ENCODE measurements at regions not wholly inside any gene's neighbourhood (a gene's known extent, or its start where the extent isn't known, plus 50 kb on each side); places are given as distances from the start of the nearest gene placed in this dataset.
"Not testable (repeated sequence)": the region's sequence is repeated elsewhere in the genome, so short reads cannot be mapped to it uniquely, and the experiment has no call there.

DNA sequence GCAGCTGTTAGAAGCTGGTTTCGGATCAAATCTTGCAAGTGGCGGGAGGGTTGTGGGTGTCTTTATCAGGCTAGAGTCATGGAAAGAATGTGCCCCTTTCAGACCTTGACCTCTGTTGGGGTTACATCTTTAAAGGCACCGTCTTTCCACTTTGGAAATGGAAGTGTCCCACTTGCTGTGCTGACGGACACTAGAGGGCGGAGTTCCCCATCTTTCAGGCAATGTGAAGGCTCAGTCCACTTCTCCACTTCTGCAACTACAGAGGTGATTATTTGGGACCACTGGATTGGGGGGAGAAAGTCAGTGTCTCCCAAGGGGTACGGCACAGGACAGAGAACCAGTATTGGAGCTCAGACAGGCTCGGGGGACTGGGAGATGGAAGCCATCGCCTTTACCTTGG lies 3990.7 kb upstream of the TPTE start:
- H3K4me3 ChIP-seq (ENCODE audit: low read depth, low read length); H3K9me3 ChIP-seq (ENCODE audit: control insufficient read depth, insufficient read depth, low read depth, low read length); H3K4me1 ChIP-seq (ENCODE audit: control insufficient read depth, insufficient read depth, low read length); H3K36me3 ChIP-seq (ENCODE audit: control insufficient read depth, insufficient read depth, low read length); H3K27ac ChIP-seq (ENCODE audit: low read depth, low read length); H3K27me3 ChIP-seq (ENCODE audit: control insufficient read depth, insufficient read depth, low read length); H3K9ac ChIP-seq (ENCODE audit: low read length): not testable (repeated sequence)

DNA sequence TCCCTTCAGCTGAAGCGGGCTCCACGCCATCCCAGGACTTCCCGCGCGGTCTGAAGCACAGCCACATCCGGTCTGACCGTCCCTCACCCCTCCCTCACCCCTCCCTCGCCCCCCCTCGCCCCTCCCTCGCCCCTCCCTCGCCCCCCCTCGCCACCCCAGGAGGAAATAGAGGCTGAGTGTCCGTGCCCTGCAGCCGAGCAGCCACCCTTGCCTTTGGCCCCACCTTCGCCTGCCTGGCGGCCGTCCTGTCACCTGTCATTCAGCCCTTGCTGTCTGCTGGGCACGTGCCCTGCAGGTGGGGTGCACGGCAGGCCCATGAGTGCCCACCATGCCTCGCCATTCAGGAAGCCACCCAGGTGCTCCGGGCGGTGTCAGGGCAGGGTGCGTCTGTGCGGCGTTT lies 3988.1 kb upstream of the TPTE start:
- H3K27me3 ChIP-seq (ENCODE audit: control insufficient read depth, insufficient read depth, low read length); H3K9ac ChIP-seq (ENCODE audit: low read length); H3K4me1 ChIP-seq (ENCODE audit: control insufficient read depth, insufficient read depth, low read length); H3K27ac ChIP-seq (ENCODE audit: low read depth, low read length); H3K9me3 ChIP-seq (ENCODE audit: control insufficient read depth, insufficient read depth, low read depth, low read length); H3K4me3 ChIP-seq (ENCODE audit: low read depth, low read length); H3K36me3 ChIP-seq (ENCODE audit: control insufficient read depth, insufficient read depth, low read length): not testable (repeated sequence)

DNA sequence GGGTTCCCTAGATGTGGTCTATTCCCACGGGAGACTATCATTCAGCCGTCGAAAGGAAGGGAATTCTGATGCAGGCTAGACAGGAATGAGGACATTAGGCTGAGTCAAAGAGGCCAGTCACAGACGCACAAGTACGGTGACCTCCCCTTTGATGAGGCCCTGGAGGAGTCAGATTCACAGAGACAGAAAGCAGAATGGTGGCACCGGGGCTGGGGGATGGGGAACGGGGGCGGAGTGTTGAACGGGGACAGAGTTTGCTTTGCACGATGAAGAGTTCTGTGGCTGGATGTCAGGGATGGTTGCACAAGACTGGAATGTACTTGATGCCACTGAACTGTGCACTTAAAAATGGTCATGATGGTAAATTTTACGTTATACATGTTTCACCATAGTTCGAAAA lies 3983.1 kb upstream of the TPTE start:
- not testable (repeated sequence) for H3K27me3 ChIP-seq (ENCODE audit: control insufficient read depth, insufficient read depth, low read length); H3K36me3 ChIP-seq (ENCODE audit: control insufficient read depth, insufficient read depth, low read length); H3K27ac ChIP-seq (ENCODE audit: low read depth, low read length); H3K9me3 ChIP-seq (ENCODE audit: control insufficient read depth, insufficient read depth, low read depth, low read length); H3K4me3 ChIP-seq (ENCODE audit: low read depth, low read length); H3K9ac ChIP-seq (ENCODE audit: low read length); H3K4me1 ChIP-seq (ENCODE audit: control insufficient read depth, insufficient read depth, low read length)

GRCh38 chr21:6539688-6540087 lies 3981.7 kb upstream of the TPTE start:
- H3K9ac ChIP-seq (ENCODE audit: low read length); H3K4me3 ChIP-seq (ENCODE audit: low read depth, low read length); H3K27ac ChIP-seq (ENCODE audit: low read depth, low read length); H3K4me1 ChIP-seq (ENCODE audit: control insufficient read depth, insufficient read depth, low read length); H3K27me3 ChIP-seq (ENCODE audit: control insufficient read depth, insufficient read depth, low read length); H3K9me3 ChIP-seq (ENCODE audit: control insufficient read depth, insufficient read depth, low read depth, low read length); H3K36me3 ChIP-seq (ENCODE audit: control insufficient read depth, insufficient read depth, low read length): not testable (repeated sequence)

- H3K4me3 ChIP-seq (ENCODE audit: low read depth, low read length); H3K9ac ChIP-seq (ENCODE audit: low read length); H3K27me3 ChIP-seq (ENCODE audit: control insufficient read depth, insufficient read depth, low read length); H3K4me1 ChIP-seq (ENCODE audit: control insufficient read depth, insufficient read depth, low read length); H3K36me3 ChIP-seq (ENCODE audit: control insufficient read depth, insufficient read depth, low read length); H3K27ac ChIP-seq (ENCODE audit: low read depth, low read length); H3K9me3 ChIP-seq (ENCODE audit: control insufficient read depth, insufficient read depth, low read depth, low read length): not testable (repeated sequence)
Observed at GRCh38 chr21:6541036-6541435, 3980.3 kb upstream of the TPTE start.

DNA sequence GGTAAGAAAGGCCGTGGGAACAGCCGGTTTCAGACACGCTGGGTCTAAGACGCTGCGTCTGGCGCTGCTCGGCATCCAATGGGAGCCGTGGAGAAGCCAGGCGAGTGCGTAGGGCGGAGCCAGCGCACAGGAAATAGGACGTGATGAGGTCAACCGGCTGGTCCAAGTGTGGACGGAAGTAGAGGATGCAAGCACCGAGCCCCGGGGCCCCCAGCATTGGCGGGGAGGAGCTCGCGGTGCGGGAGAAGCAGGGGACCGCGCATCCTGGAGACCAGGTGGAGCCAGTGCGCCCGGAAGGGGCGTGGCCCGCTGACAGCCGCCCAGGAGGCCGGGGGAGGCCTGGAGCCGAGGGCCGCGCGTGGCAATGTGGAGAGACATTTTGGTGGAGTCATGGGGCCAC lies 3976.1 kb upstream of the TPTE start:
- not testable (repeated sequence) for H3K9ac ChIP-seq (ENCODE audit: low read length); H3K9me3 ChIP-seq (ENCODE audit: control insufficient read depth, insufficient read depth, low read depth, low read length); H3K27ac ChIP-seq (ENCODE audit: low read depth, low read length); H3K27me3 ChIP-seq (ENCODE audit: control insufficient read depth, insufficient read depth, low read length); H3K4me3 ChIP-seq (ENCODE audit: low read depth, low read length); H3K36me3 ChIP-seq (ENCODE audit: control insufficient read depth, insufficient read depth, low read length); H3K4me1 ChIP-seq (ENCODE audit: control insufficient read depth, insufficient read depth, low read length)

DNA sequence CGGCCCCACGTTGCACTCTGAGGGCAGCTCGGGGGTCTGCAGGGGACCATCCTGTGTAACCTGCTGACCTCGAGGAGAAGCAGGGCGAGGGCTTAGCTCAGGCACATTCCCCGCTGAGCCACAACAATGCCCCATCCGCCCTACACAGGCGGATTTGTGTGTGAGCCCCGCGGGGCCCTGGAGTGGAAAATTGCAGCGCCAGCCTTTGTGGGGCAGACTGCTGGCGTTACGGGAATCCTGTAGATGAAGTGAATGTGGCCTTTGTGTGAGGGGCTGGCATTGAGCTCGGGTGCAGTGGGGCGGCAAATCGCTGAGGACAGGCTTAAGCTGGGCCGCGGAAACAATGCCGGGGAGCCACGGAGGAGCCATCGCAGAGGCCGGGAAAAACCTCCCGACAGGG lies 3970.3 kb upstream of the TPTE start:
- H3K27me3 ChIP-seq (ENCODE audit: control insufficient read depth, insufficient read depth, low read length); H3K27ac ChIP-seq (ENCODE audit: low read depth, low read length); H3K36me3 ChIP-seq (ENCODE audit: control insufficient read depth, insufficient read depth, low read length); H3K4me1 ChIP-seq (ENCODE audit: control insufficient read depth, insufficient read depth, low read length); H3K9ac ChIP-seq (ENCODE audit: low read length); H3K4me3 ChIP-seq (ENCODE audit: low read depth, low read length); H3K9me3 ChIP-seq (ENCODE audit: control insufficient read depth, insufficient read depth, low read depth, low read length): not testable (repeated sequence)

DNA sequence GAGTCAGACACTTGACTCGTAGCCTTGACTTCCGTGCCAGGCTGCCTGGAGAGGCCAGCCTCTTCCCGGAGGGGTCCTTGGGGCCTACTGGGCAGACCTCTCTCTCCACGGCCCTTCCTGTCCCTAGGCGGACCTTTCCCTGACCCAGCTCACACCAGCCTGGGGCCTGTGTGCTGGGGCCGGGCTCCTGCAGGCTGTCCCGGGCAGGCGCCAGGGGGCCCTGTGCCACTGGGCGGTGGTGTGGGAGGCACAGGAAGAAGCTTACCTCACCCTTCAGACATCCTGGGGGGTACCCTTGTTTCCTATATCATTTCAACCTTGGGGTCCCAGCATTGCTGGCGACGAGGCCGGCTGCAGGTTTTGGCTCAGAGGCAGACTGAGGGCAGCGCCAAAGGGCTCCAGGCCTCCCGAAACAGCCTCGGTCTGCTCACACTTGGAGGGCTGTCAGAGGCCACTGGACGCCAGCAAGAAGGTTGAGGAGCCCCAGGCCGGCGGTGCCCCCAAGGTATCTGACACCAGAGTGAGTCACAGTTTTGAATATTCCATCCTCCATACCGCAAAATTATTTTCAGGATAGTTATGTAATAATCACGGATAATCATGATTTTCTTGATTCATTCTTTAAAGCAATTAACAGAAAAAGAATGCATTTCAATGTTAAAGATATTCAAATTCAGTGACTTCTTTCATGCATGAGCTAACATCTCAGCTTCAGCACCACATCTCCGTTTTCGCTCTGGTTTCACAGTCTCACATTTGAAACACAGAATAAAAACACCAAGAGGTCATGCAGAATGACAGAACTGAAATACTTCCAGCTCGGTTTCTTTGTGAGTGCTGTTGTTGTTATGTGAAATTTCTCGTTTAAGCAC lies 3967.6 kb upstream of the TPTE start:
- not testable (repeated sequence) for H3K4me3 ChIP-seq (ENCODE audit: low read depth, low read length); H3K36me3 ChIP-seq (ENCODE audit: control insufficient read depth, insufficient read depth, low read length); H3K9me3 ChIP-seq (ENCODE audit: control insufficient read depth, insufficient read depth, low read depth, low read length); H3K4me1 ChIP-seq (ENCODE audit: control insufficient read depth, insufficient read depth, low read length); H3K9ac ChIP-seq (ENCODE audit: low read length); H3K27ac ChIP-seq (ENCODE audit: low read depth, low read length); H3K27me3 ChIP-seq (ENCODE audit: control insufficient read depth, insufficient read depth, low read length)

- H3K9me3 ChIP-seq (ENCODE audit: control insufficient read depth, insufficient read depth, low read depth, low read length); H3K9ac ChIP-seq (ENCODE audit: low read length); H3K36me3 ChIP-seq (ENCODE audit: control insufficient read depth, insufficient read depth, low read length); H3K4me3 ChIP-seq (ENCODE audit: low read depth, low read length); H3K27me3 ChIP-seq (ENCODE audit: control insufficient read depth, insufficient read depth, low read length); H3K27ac ChIP-seq (ENCODE audit: low read depth, low read length); H3K4me1 ChIP-seq (ENCODE audit: control insufficient read depth, insufficient read depth, low read length): not testable (repeated sequence)
Observed at GRCh38 chr21:6554377-6554864, 3967.0 kb upstream of the TPTE start.

DNA sequence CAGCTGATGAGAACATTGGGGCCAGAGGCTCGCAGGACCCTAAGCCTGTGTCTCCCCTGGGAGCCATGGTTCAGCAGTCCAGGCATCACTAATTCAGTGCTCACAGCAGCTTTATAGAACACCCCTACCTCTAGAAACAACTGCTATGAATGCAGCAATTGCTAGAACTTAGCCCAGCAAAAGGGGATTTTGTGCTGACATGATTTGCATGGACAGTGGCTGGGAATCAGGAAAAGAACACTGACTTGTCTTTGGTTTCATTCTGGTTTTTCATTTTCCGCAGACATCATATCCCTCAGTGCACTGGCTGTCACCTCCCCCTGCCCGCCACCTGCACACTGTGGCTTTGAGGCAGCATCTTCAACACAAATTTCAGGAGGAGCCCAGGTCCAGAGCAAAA lies 3964.9 kb upstream of the TPTE start:
- not testable (repeated sequence) for H3K27me3 ChIP-seq (ENCODE audit: control insufficient read depth, insufficient read depth, low read length); H3K27ac ChIP-seq (ENCODE audit: low read depth, low read length); H3K9ac ChIP-seq (ENCODE audit: low read length); H3K36me3 ChIP-seq (ENCODE audit: control insufficient read depth, insufficient read depth, low read length); H3K4me1 ChIP-seq (ENCODE audit: control insufficient read depth, insufficient read depth, low read length); H3K4me3 ChIP-seq (ENCODE audit: low read depth, low read length); H3K9me3 ChIP-seq (ENCODE audit: control insufficient read depth, insufficient read depth, low read depth, low read length)

DNA sequence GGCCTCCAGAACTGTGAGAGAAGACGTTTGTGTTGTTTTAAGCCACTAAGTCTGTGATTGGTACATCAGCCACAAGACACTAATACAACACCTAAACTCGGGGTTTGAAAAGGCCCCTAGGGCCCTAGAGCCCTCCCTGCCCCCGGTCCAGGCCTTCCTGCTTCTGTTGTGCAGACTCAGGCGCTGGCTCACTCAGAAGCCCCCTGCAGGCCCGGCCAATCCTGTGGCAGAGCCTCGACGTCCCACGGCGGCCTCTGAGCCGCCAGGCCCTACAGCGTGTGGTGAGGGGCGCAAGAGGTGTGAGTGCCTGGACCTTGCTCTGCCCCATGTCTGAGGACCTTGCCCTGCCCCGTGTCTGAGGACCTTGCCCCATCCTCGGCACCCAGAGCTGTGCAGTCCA lies 3964.0 kb upstream of the TPTE start:
- not testable (repeated sequence) for H3K27ac ChIP-seq (ENCODE audit: low read depth, low read length); H3K27me3 ChIP-seq (ENCODE audit: control insufficient read depth, insufficient read depth, low read length); H3K4me1 ChIP-seq (ENCODE audit: control insufficient read depth, insufficient read depth, low read length); H3K9ac ChIP-seq (ENCODE audit: low read length); H3K9me3 ChIP-seq (ENCODE audit: control insufficient read depth, insufficient read depth, low read depth, low read length); H3K36me3 ChIP-seq (ENCODE audit: control insufficient read depth, insufficient read depth, low read length); H3K4me3 ChIP-seq (ENCODE audit: low read depth, low read length)

DNA sequence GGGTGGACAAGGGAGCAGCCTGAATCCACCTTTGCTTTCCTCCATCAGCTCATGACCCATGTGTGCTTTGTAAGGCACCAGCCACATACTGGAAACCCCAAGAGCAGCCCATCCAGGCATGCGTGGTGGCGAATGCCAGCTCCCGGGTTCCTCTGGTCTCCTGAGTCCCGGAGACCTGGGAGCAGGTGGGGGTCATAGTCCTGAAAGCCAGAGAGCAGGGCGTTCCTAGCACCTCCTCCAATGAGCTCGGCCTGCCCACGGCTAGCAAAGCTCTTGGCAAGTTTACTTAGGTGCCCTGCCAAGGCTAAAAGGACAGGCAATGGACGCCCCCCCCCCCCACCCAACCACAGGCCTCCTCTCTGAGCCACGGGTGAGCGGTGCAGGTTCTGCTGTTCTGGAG lies 3960.2 kb upstream of the TPTE start:
- H3K9me3 ChIP-seq (ENCODE audit: control insufficient read depth, insufficient read depth, low read depth, low read length); H3K9ac ChIP-seq (ENCODE audit: low read length); H3K4me1 ChIP-seq (ENCODE audit: control insufficient read depth, insufficient read depth, low read length); H3K4me3 ChIP-seq (ENCODE audit: low read depth, low read length); H3K27me3 ChIP-seq (ENCODE audit: control insufficient read depth, insufficient read depth, low read length); H3K36me3 ChIP-seq (ENCODE audit: control insufficient read depth, insufficient read depth, low read length); H3K27ac ChIP-seq (ENCODE audit: low read depth, low read length): not testable (repeated sequence)

Data from HUES6 (cell line).